H1 (cell line): ENCODE measurements at regions not wholly inside any gene's neighbourhood (a gene's known extent, or its start where the extent isn't known, plus 50 kb on each side); places are given as distances from the start of the nearest gene placed in this dataset. TPM values are rescaled to one million over a fixed set of nuclear protein-coding genes. Genes with fewer than 3 reads are reported as not detected.

ENCODE experiments used
- small RNA-seq: library from polyadenylated mRNA; stranded (forward); fragments of <200 nt; extraction: miRNeasy Mini kit (QIAGEN cat#:217004); gene quantifications from one replicate; pipeline ENCODE3, GENCODE V24; 2013; ENCODE audit not compliant: insufficient read depth

Small RNA genes in the stretch of these regions (small RNA-seq; reads per million reads assigned to genes)
- gene AC009518.3 = not detected
